ENCODE measurements at regions not wholly inside any gene's neighbourhood (a gene's known extent, or its start where the extent isn't known, plus 50 kb on each side); places are given as distances from the start of the nearest gene placed in this dataset.

- DNase-seq: no peak
These were observed 168.3 kb downstream of the SEC14L1 start for GRCh38 chr17:77308861-77309726.

- no peak for DNase-seq
These were observed 169.6 kb downstream of the SEC14L1 start for GRCh38 chr17:77310336-77310735.

- no peak for DNase-seq
These were observed 170.7 kb downstream of the SEC14L1 start for GRCh38 chr17:77311371-77311981.

- no peak for DNase-seq
These were observed 171.4 kb downstream of the SEC14L1 start for GRCh38 chr17:77312061-77312701.

- DNase-seq: no peak
These were observed 172.2 kb downstream of the SEC14L1 start for GRCh38 chr17:77312786-77313599.

GRCh38 chr17:77313831-77314230, 173.1 kb downstream of the SEC14L1 start:
- DNase-seq: no peak

GRCh38 chr17:77314601-77315000, 173.8 kb downstream of the SEC14L1 start:
- DNase-seq: no peak

GRCh38 chr17:77315010-77315409, 174.2 kb downstream of the SEC14L1 start:
- DNase-seq: no peak

GRCh38 chr17:77315551-77316190, 174.9 kb downstream of the SEC14L1 start:
- no peak for DNase-seq

GRCh38 chr17:77316191-77316641, 175.4 kb downstream of the SEC14L1 start:
- no peak for DNase-seq

GRCh38 chr17:77316651-77317050, 175.9 kb downstream of the SEC14L1 start:
- no peak for DNase-seq

- no peak for DNase-seq
These were observed 176.5 kb downstream of the SEC14L1 start for GRCh38 chr17:77317091-77317750.

- DNase-seq: no peak
These were observed 177.3 kb downstream of the SEC14L1 start for GRCh38 chr17:77318021-77318420.

GRCh38 chr17:77318491-77319210, 177.9 kb downstream of the SEC14L1 start:
- no peak for DNase-seq

GRCh38 chr17:77319211-77320043, 178.7 kb downstream of the SEC14L1 start:
- no peak for DNase-seq

GRCh38 chr17:77320044-77320440, 179.3 kb downstream of the SEC14L1 start:
- DNase-seq: no peak

- DNase-seq: no peak
These were observed 179.9 kb downstream of the SEC14L1 start for GRCh38 chr17:77320485-77321256.

GRCh38 chr17:77321649-77322513, 181.1 kb downstream of the SEC14L1 start:
- no peak for DNase-seq
